CD8-positive, alpha-beta memory T cell (primary cell): ENCODE measurements at regions not wholly inside any gene's neighbourhood (a gene's known extent, or its start where the extent isn't known, plus 50 kb on each side); places are given as distances from the start of the nearest gene placed in this dataset.

Experiments used
- CTCF ChIA-PET: fragments of 350-600 bp; sonication (Branson Sonifier 250); formaldehyde crosslinking; loops from one replicate; lab custom pipeline; 2021; ENCODE audit warnings: antibody characterized with exemption; lab: Charles Lee
- POLR2A ChIA-PET: fragments of 350-600 bp; sonication (Branson Sonifier 250); formaldehyde crosslinking; loops from one replicate; lab custom pipeline; 2021; ENCODE audit warnings: antibody characterized with exemption; lab: Charles Lee
- DNase-seq, 5 donors: peaks; one replicate each; pipeline versions ENCODE4 v3.0.0 to v3.0.0-alpha.2; 2020 to 2022; ENCODE audit warnings: mixed read lengths in 1 of 5
- H3K27ac ChIP-seq: one replicate; pipeline ENCODE4 v1.7.0; 2013; ENCODE audit warnings: low read depth, mild to moderate bottlenecking, low read length, moderate library complexity
- H3K27me3 ChIP-seq: 2 replicates; pipeline ENCODE4 v1.7.0; 2013; ENCODE audit warnings: low read length, mild to moderate bottlenecking; ENCODE audit not compliant: insufficient read depth, poor library complexity, severe bottlenecking
- H3K36me3 ChIP-seq: 2 replicates; pipeline ENCODE4 v1.7.0; 2013; ENCODE audit warnings: mild to moderate bottlenecking, low read length, moderate library complexity; ENCODE audit not compliant: insufficient read depth
- H3K4me1 ChIP-seq: 2 replicates; pipeline ENCODE4 v1.7.0; 2013; ENCODE audit warnings: mild to moderate bottlenecking, low read length, moderate library complexity; ENCODE audit not compliant: insufficient read depth
- H3K4me3 ChIP-seq: 2 replicates; pipeline ENCODE4 v1.7.0; 2013; ENCODE audit warnings: mild to moderate bottlenecking, low read length
- H3K9me3 ChIP-seq: 2 replicates; pipeline ENCODE4 v1.7.0; 2013; ENCODE audit warnings: mild to moderate bottlenecking, low read length
- H3K27ac Mint-ChIP-seq, 8 donors: one replicate each; pipeline ENCODE4 v1.8.0; 2020 to 2021; ENCODE audit warnings: mixed read lengths in 8 of 8, mild to moderate bottlenecking in 6 of 8, inconsistent platforms in 3 of 8, moderate library complexity in 3 of 8
- H3K27me3 Mint-ChIP-seq, 2 donors: one replicate each; pipeline ENCODE4 v1.8.0; 2020 to 2021; ENCODE audit warnings: mixed read lengths in 2 of 2, mild to moderate bottlenecking in 1 of 2, moderate library complexity in 1 of 2
- H3K36me3 Mint-ChIP-seq, 3 donors: one replicate each; pipeline ENCODE4 v1.8.0; 2020 to 2021; ENCODE audit warnings: mixed read lengths in 3 of 3, inconsistent platforms in 1 of 3, mild to moderate bottlenecking in 1 of 3
- H3K4me1 Mint-ChIP-seq, 3 donors: one replicate each; pipeline ENCODE4 v1.8.0; 2020 to 2021; ENCODE audit warnings: mixed read lengths in 3 of 3, inconsistent platforms in 1 of 3, mild to moderate bottlenecking in 1 of 3
- H3K4me3 Mint-ChIP-seq, 7 donors: one replicate each; pipeline ENCODE4 v1.8.0; 2020 to 2021; ENCODE audit warnings: mixed read lengths in 7 of 7, mild to moderate bottlenecking in 6 of 7, moderate library complexity in 4 of 7, inconsistent platforms in 2 of 7
- H3K9me3 Mint-ChIP-seq, 5 donors: one replicate each; pipeline ENCODE4 v1.8.0; 2020 to 2022; ENCODE audit warnings: mixed read lengths in 5 of 5, mild to moderate bottlenecking in 3 of 5, moderate library complexity in 2 of 5, inconsistent platforms in 1 of 5

- H3K27ac Mint-ChIP-seq, result no peak overlapping the region
- Histone ChIP-seq H3K27me3 (no peaks in the 10 kb centered on the region), H3K27ac (no peak overlapping the region), H3K36me3 (no peaks in the 10 kb centered on the region), H3K4me3 (no peak overlapping the region), H3K9me3 (no peaks in the 10 kb centered on the region), H3K4me1 (no peaks in the 10 kb centered on the region)
- H3K36me3 Mint-ChIP-seq, result no peaks in the 10 kb centered on the region
- H3K9me3 Mint-ChIP-seq, result peaks cover 0 to 21% (median 5%) of the 10 kb centered on the region in 5 donors
- peaks cover 0 to 1% of the 10 kb centered on the region in 2 donors for H3K27me3 Mint-ChIP-seq
- POLR2A ChIA-PET, result no interaction called here
- DNase-seq, result no peak
- CTCF ChIA-PET, result no interaction called here
- no peak overlapping the region for H3K4me3 Mint-ChIP-seq
- no peaks in the 10 kb centered on the region for H3K4me1 Mint-ChIP-seq
These were observed 360.1 kb downstream of the TNS3 start for GRCh38 chr7:47221826-47222225.

- CTCF ChIA-PET, result no interaction called here
- H3K27ac ChIP-seq, result peak overlapping the region; percentile 48
- H3K27ac Mint-ChIP-seq, result no peak overlapping the region
- H3K27me3 ChIP-seq, result no peaks in the 10 kb centered on the region
- POLR2A ChIA-PET, result no interaction called here
- peaks cover 0 to 5% of the 10 kb centered on the region in 2 donors for H3K27me3 Mint-ChIP-seq
- no peaks in the 10 kb centered on the region for H3K9me3 ChIP-seq
- no peak for DNase-seq
- no peak overlapping the region for H3K4me3 ChIP-seq
- H3K4me1 ChIP-seq, result no peaks in the 10 kb centered on the region
- peak overlapping the region in 1 of 7 donors; percentile 13 for H3K4me3 Mint-ChIP-seq
- no peaks in the 10 kb centered on the region for H3K36me3 ChIP-seq
- H3K9me3 Mint-ChIP-seq, result peaks cover 0 to 11% (median 0%) of the 10 kb centered on the region in 5 donors
- no peaks in the 10 kb centered on the region for H3K4me1 Mint-ChIP-seq
- H3K36me3 Mint-ChIP-seq, result no peaks in the 10 kb centered on the region
These were observed 363.3 kb downstream of the TNS3 start for GRCh38 chr7:47218378-47219176.

GRCh38 chr7:47217570-47218360, 364.1 kb downstream of the TNS3 start:
- H3K27ac Mint-ChIP-seq, result no peak overlapping the region
- no peaks in the 10 kb centered on the region for H3K36me3 ChIP-seq
- no peaks in the 10 kb centered on the region for H3K27me3 ChIP-seq
- DNase-seq, result no peak
- H3K4me3 ChIP-seq, result no peak overlapping the region
- H3K27me3 Mint-ChIP-seq, result peaks cover 0 to 5% of the 10 kb centered on the region in 2 donors
- H3K27ac ChIP-seq, result peak overlapping the region; percentile 10
- ChIA-PET CTCF (no interaction called here), POLR2A (no interaction called here)
- H3K4me1 ChIP-seq, result no peaks in the 10 kb centered on the region
- H3K36me3 Mint-ChIP-seq, result no peaks in the 10 kb centered on the region
- peaks cover 0 to 14% (median 0%) of the 10 kb centered on the region in 5 donors for H3K9me3 Mint-ChIP-seq
- H3K4me3 Mint-ChIP-seq, result no peak overlapping the region
- no peaks in the 10 kb centered on the region for H3K4me1 Mint-ChIP-seq
- H3K9me3 ChIP-seq, result no peaks in the 10 kb centered on the region

- Mint-ChIP-seq H3K4me1 (no peaks in the 10 kb centered on the region), H3K27me3 (peaks cover 0 to 5% of the 10 kb centered on the region in 2 donors), H3K9me3 (peaks cover 0 to 13% (median under 1%) of the 10 kb centered on the region in 5 donors), H3K36me3 (no peaks in the 10 kb centered on the region), H3K4me3 (no peak overlapping the region), H3K27ac (no peak overlapping the region)
- ChIA-PET CTCF (no interaction called here), POLR2A (no interaction called here)
- Histone ChIP-seq H3K27ac (no peak overlapping the region), H3K9me3 (no peaks in the 10 kb centered on the region), H3K4me3 (no peak overlapping the region), H3K36me3 (no peaks in the 10 kb centered on the region), H3K4me1 (no peaks in the 10 kb centered on the region), H3K27me3 (no peaks in the 10 kb centered on the region)
- DNase-seq, result no peak
These were observed 364.8 kb downstream of the TNS3 start for GRCh38 chr7:47217086-47217485.

GRCh38 chr7:47216439-47216838, 365.5 kb downstream of the TNS3 start:
- Mint-ChIP-seq H3K27me3 (peaks cover 0 to 5% of the 10 kb centered on the region in 2 donors), H3K9me3 (peaks cover 0 to 11% (median 6%) of the 10 kb centered on the region in 5 donors), H3K4me3 (no peak overlapping the region), H3K4me1 (no peaks in the 10 kb centered on the region), H3K36me3 (no peaks in the 10 kb centered on the region), H3K27ac (no peak overlapping the region)
- CTCF ChIA-PET, result no interaction called here
- POLR2A ChIA-PET, result no interaction called here
- Histone ChIP-seq H3K27ac (no peak overlapping the region), H3K9me3 (no peaks in the 10 kb centered on the region), H3K36me3 (no peaks in the 10 kb centered on the region), H3K4me1 (no peaks in the 10 kb centered on the region), H3K4me3 (no peak overlapping the region), H3K27me3 (no peaks in the 10 kb centered on the region)
- no peak for DNase-seq

- Histone ChIP-seq H3K36me3 (no peaks in the 10 kb centered on the region), H3K4me3 (no peak overlapping the region), H3K4me1 (no peaks in the 10 kb centered on the region), H3K9me3 (no peaks in the 10 kb centered on the region), H3K27me3 (no peaks in the 10 kb centered on the region), H3K27ac (no peak overlapping the region)
- Mint-ChIP-seq H3K4me3 (no peak overlapping the region), H3K36me3 (no peaks in the 10 kb centered on the region), H3K27ac (no peak overlapping the region), H3K9me3 (peaks cover 0 to 11% (median 6%) of the 10 kb centered on the region in 5 donors), H3K27me3 (peaks cover 0 to 5% of the 10 kb centered on the region in 2 donors), H3K4me1 (no peaks in the 10 kb centered on the region)
- CTCF ChIA-PET, result no interaction called here
- DNase-seq, result no peak
- POLR2A ChIA-PET, result no interaction called here
These were observed 366.3 kb downstream of the TNS3 start for GRCh38 chr7:47215640-47216039.

GRCh38 chr7:47215049-47215448, 366.9 kb downstream of the TNS3 start:
- POLR2A ChIA-PET, result no interaction called here
- no peaks in the 10 kb centered on the region for H3K4me1 Mint-ChIP-seq
- CTCF ChIA-PET, result no interaction called here
- H3K4me3 ChIP-seq, result no peak overlapping the region
- no peaks in the 10 kb centered on the region for H3K36me3 Mint-ChIP-seq
- H3K4me1 ChIP-seq, result no peaks in the 10 kb centered on the region
- H3K27me3 ChIP-seq, result no peaks in the 10 kb centered on the region
- no peak overlapping the region for H3K27ac ChIP-seq
- H3K27ac Mint-ChIP-seq, result no peak overlapping the region
- peaks cover 0 to 12% (median 6%) of the 10 kb centered on the region in 5 donors for H3K9me3 Mint-ChIP-seq
- H3K9me3 ChIP-seq, result no peaks in the 10 kb centered on the region
- no peaks in the 10 kb centered on the region for H3K36me3 ChIP-seq
- no peak overlapping the region for H3K4me3 Mint-ChIP-seq
- no peak for DNase-seq
- peaks cover 0 to 5% of the 10 kb centered on the region in 2 donors for H3K27me3 Mint-ChIP-seq

GRCh38 chr7:47213276-47213675, 368.6 kb downstream of the TNS3 start:
- DNase-seq, result no peak
- H3K36me3 ChIP-seq, result no peaks in the 10 kb centered on the region
- Mint-ChIP-seq H3K9me3 (peaks cover 0 to 9% (median 6%) of the 10 kb centered on the region in 5 donors), H3K36me3 (no peaks in the 10 kb centered on the region), H3K4me3 (no peak overlapping the region), H3K4me1 (no peaks in the 10 kb centered on the region), H3K27ac (no peak overlapping the region), H3K27me3 (peaks cover 0 to 5% of the 10 kb centered on the region in 2 donors)
- H3K9me3 ChIP-seq, result no peaks in the 10 kb centered on the region
- no peaks in the 10 kb centered on the region for H3K27me3 ChIP-seq
- no peaks in the 10 kb centered on the region for H3K4me1 ChIP-seq
- ChIA-PET POLR2A (no interaction called here), CTCF (no interaction called here)
- no peak overlapping the region for H3K4me3 ChIP-seq
- no peak overlapping the region for H3K27ac ChIP-seq
